HepG2 (cell line): ENCODE measurements at regions not wholly inside any gene's neighbourhood (a gene's known extent, or its start where the extent isn't known, plus 50 kb on each side); places are given as distances from the start of the nearest gene placed in this dataset.

Experiments
- ATAC-seq: fragments of 200-7000 bp; cut with Tn5 transposase; 3 replicates; pipeline ENCODE4 v1.9.1; 2020; ENCODE audit warnings: mild to moderate bottlenecking, moderate library complexity
- BruUV-seq: library from RNA; stranded (reverse); fragments of 400-500 nt; replicated peaks from 2 replicates; lab custom pipeline; 2021; lab: Mats Ljungman, UMichigan
- CTCF ChIA-PET: fragments of 300-600 bp; formaldehyde crosslinking; extraction: SDS; loops from one replicate; lab custom pipeline; 2021; ENCODE audit warnings: low total read pairs, inconsistent platforms, low intra/inter-chr PET ratio; lab: Yijun Ruan, JAX
- POLR2A ChIA-PET: fragments of 350-600 bp; sonication (Branson Sonifier 250); formaldehyde crosslinking; loops from one replicate; lab custom pipeline; 2020; ENCODE audit warnings: antibody characterized with exemption, inconsistent platforms; lab: Yijun Ruan, JAX
- DNase-seq: peaks from one replicate; pipeline ENCODE4 v3.0.0-alpha.2; 2015; ENCODE audit warnings: low spot score
- FAIRE-seq: peaks from 3 replicates; lab custom pipeline; 2011; peaks lifted over from hg19 to GRCh38; lab: Jason Lieb, UNC
- H2AFZ ChIP-seq: one replicate; pipeline ENCODE4 v1.6.1; 2011; ENCODE audit warnings: low read length, inconsistent platforms
- H3K27ac ChIP-seq: fragments of 300-600 bp; 3 replicates; pipeline ENCODE4 v1.8.0; 2011; ENCODE audit warnings: mixed run types, mild to moderate bottlenecking, mixed read lengths, low read length, inconsistent platforms; ENCODE audit not compliant: insufficient read depth; ENCODE audit errors: extremely low read length
- H3K27me3 ChIP-seq, 2 experiments: fragments of 200-600 bp in 1 of 2; 2 replicates in 1 of 2; 3 replicates in 1 of 2; pipeline versions ENCODE4 v1.6.0 to v1.8.0; 2011; ENCODE audit warnings: low read length in 2 of 2, mild to moderate bottlenecking in 2 of 2, moderate library complexity in 2 of 2, inconsistent platforms in 1 of 2; ENCODE audit not compliant: insufficient read depth in 2 of 2, control insufficient read depth in 1 of 2
- H3K36me3 ChIP-seq, 2 experiments: fragments of 200-600 bp in 1 of 2; replicated peaks in 1 of 2; 2 replicates in 1 of 2; 3 replicates in 1 of 2; pipeline versions ENCODE4 v1.5.1 to v1.8.0; 2011; ENCODE audit warnings: low read length in 2 of 2, inconsistent platforms in 1 of 2; ENCODE audit not compliant: insufficient read depth in 2 of 2, control insufficient read depth in 1 of 2
- H3K4me1 ChIP-seq: 2 replicates; pipeline ENCODE4 v1.5.1; 2012; ENCODE audit warnings: low read length, inconsistent platforms; ENCODE audit not compliant: insufficient read depth
- H3K4me2 ChIP-seq: 2 replicates; pipeline ENCODE4 v1.6.0; 2011; ENCODE audit warnings: low read depth, low read length, inconsistent platforms
- H3K4me3 ChIP-seq, 3 experiments: fragments of 200-600 bp in 1 of 3; sonication (generic), shearing (Covaris generic) in 1 of 3; replicated peaks in 1 of 3; 2 replicates each; pipeline ENCODE4 v1.5.1; 2011 to 2016; ENCODE audit warnings: low read length in 3 of 3, inconsistent platforms in 2 of 3, low read depth in 2 of 3, mild to moderate bottlenecking in 2 of 3, control low read depth in 1 of 3, mixed read lengths in 1 of 3; ENCODE audit not compliant: insufficient read depth in 1 of 3
- H3K79me2 ChIP-seq: one replicate; pipeline ENCODE4 v1.6.1; 2011; ENCODE audit warnings: low read length, inconsistent platforms; ENCODE audit not compliant: insufficient read depth
- H3K9ac ChIP-seq: 2 replicates; pipeline ENCODE4 v1.6.0; 2011; ENCODE audit warnings: mild to moderate bottlenecking, low read depth, low read length, inconsistent platforms; ENCODE audit not compliant: insufficient read depth
- H3K9me3 ChIP-seq: 2 replicates; pipeline ENCODE4 v1.5.1; 2012; ENCODE audit warnings: mild to moderate bottlenecking, low read length
- H4K20me1 ChIP-seq: 2 replicates; pipeline ENCODE4 v1.6.0; 2011; ENCODE audit warnings: inconsistent platforms, mild to moderate bottlenecking, low read length, moderate library complexity; ENCODE audit not compliant: insufficient read depth
- ATF7 ChIP-seq, 2 experiments: fragments of 450-650 bp in 1 of 2; sonication (generic) in 1 of 2; formaldehyde crosslinking in 1 of 2; IDR thresholded peaks; 2 replicates each; pipeline versions ENCODE4 v1.4.0 to v1.6.1; 2016 to 2020; ENCODE audit warnings: antibody characterized with exemption in 1 of 2, mild to moderate bottlenecking in 1 of 2, missing genetic modification reagents in 1 of 2
- CEBPG ChIP-seq: IDR thresholded peaks from 2 replicates; pipeline ENCODE4 v1.6.1; 2016
- GTF3A ChIP-seq: sonication (generic); formaldehyde crosslinking; conservative IDR thresholded peaks from 2 replicates; pipeline ENCODE4 v1.4.0; 2020; ENCODE audit warnings: mild to moderate bottlenecking, missing genetic modification reagents
- KLF16 ChIP-seq, 2 experiments: sonication (generic) in 1 of 2; formaldehyde crosslinking in 1 of 2; IDR thresholded peaks; 2 replicates each; pipeline versions ENCODE4 v1.6.1 to v1.8.0; 2016 to 2023; ENCODE audit warnings: missing genetic modification reagents in 2 of 2, missing compliant biosample characterization in 1 of 2
- MTF1 ChIP-seq: sonication (generic); formaldehyde crosslinking; IDR thresholded peaks from 2 replicates; pipeline ENCODE4 v1.5.0; 2020; ENCODE audit warnings: missing genetic modification reagents
- ZBTB1 ChIP-seq: sonication (generic); formaldehyde crosslinking; IDR thresholded peaks from 2 replicates; pipeline ENCODE4 v1.4.0; 2020; ENCODE audit warnings: missing genetic modification reagents, borderline replicate concordance
- ZBTB7B ChIP-seq: sonication (generic); formaldehyde crosslinking; IDR thresholded peaks from 2 replicates; pipeline ENCODE4 v1.4.0; 2020; ENCODE audit warnings: missing genetic modification reagents
- ZFP36L2 ChIP-seq: sonication (generic); formaldehyde crosslinking; IDR thresholded peaks from 2 replicates; pipeline ENCODE4 v1.4.0; 2020; ENCODE audit warnings: missing genetic modification reagents
- ZMYM4 ChIP-seq: sonication (generic); formaldehyde crosslinking; IDR thresholded peaks from 2 replicates; pipeline ENCODE4 v1.8.1; 2023; ENCODE audit warnings: mild to moderate bottlenecking, missing genetic modification reagents
- ZNF333 ChIP-seq: sonication (generic); formaldehyde crosslinking; IDR thresholded peaks from 2 replicates; pipeline ENCODE4 v1.4.0; 2020; ENCODE audit warnings: mild to moderate bottlenecking, missing genetic modification reagents, borderline replicate concordance
- ZNF484 ChIP-seq: sonication (generic); formaldehyde crosslinking; IDR thresholded peaks from 2 replicates; pipeline ENCODE4 v1.5.1; 2020; ENCODE audit warnings: mild to moderate bottlenecking, low read depth, missing genetic modification reagents, borderline replicate concordance
- ZSCAN31 ChIP-seq: sonication (generic); formaldehyde crosslinking; IDR thresholded peaks from 2 replicates; pipeline ENCODE4 v1.5.0; 2020; ENCODE audit warnings: low read depth, mild to moderate bottlenecking, missing genetic modification reagents
- WGBS: methylation state at CpG from one replicate; pipeline ENCODE4 v1.1.6; 2017; ENCODE audit warnings: low lambda C conversion rate; 5-methylcytosine and 5-hydroxymethylcytosine counted together
- in situ Hi-C: cut with HindIII; loops from 2 replicates; pipeline ENCODE4 v1.10.0; 2017; ENCODE audit warnings: low pct_unique_long_range_greater_than_20kb; ENCODE audit not compliant: extremely low pct_ligation_motif_present
- intact Hi-C: fragments of 100-400 bp; cut with micrococcal nuclease; formaldehyde crosslinking; loops from one replicate; pipeline ENCODE4 v1.10.0; 2022; ENCODE audit not compliant: unreplicated experiment
- TF ChIP-seq, protein P1 (sequence below), 2 experiments: sonication (generic) in 1 of 2; formaldehyde crosslinking in 1 of 2; IDR thresholded peaks; 2 replicates each; pipeline versions ENCODE4 v1.4.0 to v1.6.1; 2018 to 2020; ENCODE audit warnings: missing genetic modification reagents in 2 of 2, borderline replicate concordance in 1 of 2, low read depth in 1 of 2, mild to moderate bottlenecking in 1 of 2, missing biosample characterization in 1 of 2

- ATAC-seq (no peak), DNase-seq (no peak), FAIRE-seq (no peak)
- in situ Hi-C loops = no loop called here
- BruUV-seq = no TSS peak
- H3K27me3 ChIP-seq = no peaks in the 10 kb centered on the region
- H3K79me2 ChIP-seq = no peaks in the 10 kb centered on the region
- H3K4me3 ChIP-seq = no peak overlapping the region
- ChIA-PET POLR2A (no interaction called here), CTCF (no interaction called here)
- H3K9me3 ChIP-seq = no peaks in the 10 kb centered on the region
- H3K9ac ChIP-seq = no peak overlapping the region
- WGBS = 3% methylated on average over 5 of the region's 5 CpGs
- no peaks in the 10 kb centered on the region for H4K20me1 ChIP-seq
- no peaks in the 10 kb centered on the region for H3K36me3 ChIP-seq
- H3K4me2 ChIP-seq = no peak overlapping the region
- no peak overlapping the region for H2AFZ ChIP-seq
- H3K27ac ChIP-seq = no peak overlapping the region
- no peaks in the 10 kb centered on the region for H3K4me1 ChIP-seq
- intact Hi-C loops = no loop called here
- no peak for TF ChIP-seq ATF7 (IDR thresholded peaks at IDR 0.05)
- TF ChIP-seq ATF7 (CRISPR knock-in tag; IDR thresholded peaks at IDR 0.05) = no peak
- TF ChIP-seq ZSCAN31 = no peak
- TF ChIP-seq ZBTB7B (CRISPR knock-in tag) = no peak
- no peak for TF ChIP-seq MTF1 (CRISPR knock-in tag)
- no peak for TF ChIP-seq ZMYM4 (CRISPR knock-in tag)
- TF ChIP-seq ZNF333 (CRISPR knock-in tag) = no peak
Measured at GRCh38 chr18:67273288-67273687, 243.2 kb downstream of the DSEL start.

- DNase-seq (no peak), FAIRE-seq (no peak), ATAC-seq (no peak)
- no TSS peak for BruUV-seq
- intact Hi-C loops (no loop called here), in situ Hi-C loops (no loop called here)
- H3K9ac ChIP-seq = no peak overlapping the region
- no peak overlapping the region for H2AFZ ChIP-seq
- H3K79me2 ChIP-seq = no peaks in the 10 kb centered on the region
- no peak overlapping the region for H3K4me3 ChIP-seq
- no peaks in the 10 kb centered on the region for H4K20me1 ChIP-seq
- no peaks in the 10 kb centered on the region for H3K4me1 ChIP-seq
- ChIA-PET POLR2A (no interaction called here), CTCF (no interaction called here)
- no peak overlapping the region for H3K4me2 ChIP-seq
- H3K27ac ChIP-seq = no peak overlapping the region
- WGBS = 0% methylated on average over 2 of the region's 2 CpGs
- H3K9me3 ChIP-seq = no peaks in the 10 kb centered on the region
- H3K27me3 ChIP-seq = no peaks in the 10 kb centered on the region
- no peaks in the 10 kb centered on the region for H3K36me3 ChIP-seq
- no peak for TF ChIP-seq ZFP36L2 (CRISPR knock-in tag)
- TF ChIP-seq ATF7 (IDR thresholded peaks at IDR 0.05) = no peak
- TF ChIP-seq ATF7 (CRISPR knock-in tag; IDR thresholded peaks at IDR 0.05) = no peak
- TF ChIP-seq KLF16 (CRISPR knock-in tag; IDR thresholded peaks at IDR 0.05) = no peak
- TF ChIP-seq, protein P1, sequence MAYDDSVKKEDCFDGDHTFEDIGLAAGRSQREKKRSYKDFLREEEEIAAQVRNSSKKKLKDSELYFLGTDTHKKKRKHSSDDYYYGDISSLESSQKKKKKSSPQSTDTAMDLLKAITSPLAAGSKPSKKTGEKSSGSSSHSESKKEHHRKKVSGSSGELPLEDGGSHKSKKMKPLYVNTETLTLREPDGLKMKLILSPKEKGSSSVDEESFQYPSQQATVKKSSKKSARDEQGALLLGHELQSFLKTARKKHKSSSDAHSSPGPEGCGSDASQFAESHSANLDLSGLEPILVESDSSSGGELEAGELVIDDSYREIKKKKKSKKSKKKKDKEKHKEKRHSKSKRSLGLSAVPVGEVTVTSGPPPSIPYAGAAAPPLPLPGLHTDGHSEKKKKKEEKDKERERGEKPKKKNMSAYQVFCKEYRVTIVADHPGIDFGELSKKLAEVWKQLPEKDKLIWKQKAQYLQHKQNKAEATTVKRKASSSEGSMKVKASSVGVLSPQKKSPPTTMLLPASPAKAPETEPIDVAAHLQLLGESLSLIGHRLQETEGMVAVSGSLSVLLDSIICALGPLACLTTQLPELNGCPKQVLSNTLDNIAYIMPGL (CRISPR knock-in tag; IDR thresholded peaks at IDR 0.05; ENCODE audit: borderline replicate concordance in 1 of 2, low read depth in 1 of 2) = no peak
- no peak for TF ChIP-seq GTF3A (CRISPR knock-in tag)
- TF ChIP-seq CEBPG (CRISPR knock-in tag) = no peak
- TF ChIP-seq ZBTB1 (CRISPR knock-in tag) = no peak
- TF ChIP-seq ZNF484 (CRISPR knock-in tag) = no peak
Measured at GRCh38 chr18:67269206-67269605, 247.3 kb downstream of the DSEL start.
